ENCODE measurements at regions not wholly inside any gene's neighbourhood (a gene's known extent, or its start where the extent isn't known, plus 50 kb on each side); places are given as distances from the start of the nearest gene placed in this dataset.

GRCh38 chr3:124666067-124666466 is 64.2 kb upstream of the UMPS start:
- Histone ChIP-seq H3K9me2 (replicated peaks; ENCODE audit: low read depth, low read length) (no peaks in the 10 kb centered on the region), H3K79me2 (ENCODE audit: insufficient read depth, low read length) (no peaks in the 10 kb centered on the region), H3K9me3 (ENCODE audit: insufficient read depth, low read depth, low read length) (no peaks in the 10 kb centered on the region), H3K27me3 (ENCODE audit: insufficient read depth, low read length, poor library complexity, severe bottlenecking) (no peaks in the 10 kb centered on the region), H3K4me2 (ENCODE audit: low read depth, low read length, poor library complexity, severe bottlenecking) (no peak overlapping the region), H3K4me1 (ENCODE audit: insufficient read depth, low read length, poor library complexity, severe bottlenecking) (peaks cover 4% of the 10 kb centered on the region), H3K4me3 (ENCODE audit: low read length, poor library complexity, severe bottlenecking) (no peak overlapping the region), H4K20me1 (ENCODE audit: insufficient read depth, low read length, poor library complexity, severe bottlenecking) (no peaks in the 10 kb centered on the region), H2AFZ (ENCODE audit: low read length) (no peak overlapping the region), H3F3A (ENCODE audit: low read depth) (no peaks in the 10 kb centered on the region), H3K9ac (ENCODE audit: low read depth, low read length, poor library complexity, severe bottlenecking) (no peak overlapping the region), H3K36me3 (ENCODE audit: insufficient read depth, low read length) (no peaks in the 10 kb centered on the region)
- TF ChIP-seq, protein P1, sequence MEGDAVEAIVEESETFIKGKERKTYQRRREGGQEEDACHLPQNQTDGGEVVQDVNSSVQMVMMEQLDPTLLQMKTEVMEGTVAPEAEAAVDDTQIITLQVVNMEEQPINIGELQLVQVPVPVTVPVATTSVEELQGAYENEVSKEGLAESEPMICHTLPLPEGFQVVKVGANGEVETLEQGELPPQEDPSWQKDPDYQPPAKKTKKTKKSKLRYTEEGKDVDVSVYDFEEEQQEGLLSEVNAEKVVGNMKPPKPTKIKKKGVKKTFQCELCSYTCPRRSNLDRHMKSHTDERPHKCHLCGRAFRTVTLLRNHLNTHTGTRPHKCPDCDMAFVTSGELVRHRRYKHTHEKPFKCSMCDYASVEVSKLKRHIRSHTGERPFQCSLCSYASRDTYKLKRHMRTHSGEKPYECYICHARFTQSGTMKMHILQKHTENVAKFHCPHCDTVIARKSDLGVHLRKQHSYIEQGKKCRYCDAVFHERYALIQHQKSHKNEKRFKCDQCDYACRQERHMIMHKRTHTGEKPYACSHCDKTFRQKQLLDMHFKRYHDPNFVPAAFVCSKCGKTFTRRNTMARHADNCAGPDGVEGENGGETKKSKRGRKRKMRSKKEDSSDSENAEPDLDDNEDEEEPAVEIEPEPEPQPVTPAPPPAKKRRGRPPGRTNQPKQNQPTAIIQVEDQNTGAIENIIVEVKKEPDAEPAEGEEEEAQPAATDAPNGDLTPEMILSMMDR (conservative IDR thresholded peaks at IDR 0.05; ENCODE audit: low read length) = no peak
- TF ChIP-seq EZH2phosphoT487 (IDR thresholded peaks at IDR 0.05; ENCODE audit: borderline replicate concordance) = no peak

GRCh38 chr3:124669470-124669869 is 60.8 kb upstream of the UMPS start:
- H2AFZ ChIP-seq (ENCODE audit: low read length) = no peak overlapping the region
- H3K36me3 ChIP-seq (ENCODE audit: insufficient read depth, low read length) = no peaks in the 10 kb centered on the region
- H3K27me3 ChIP-seq (ENCODE audit: insufficient read depth, low read length, poor library complexity, severe bottlenecking) = no peaks in the 10 kb centered on the region
- no peaks in the 10 kb centered on the region for H3F3A ChIP-seq (ENCODE audit: low read depth)
- H3K4me2 ChIP-seq (ENCODE audit: low read depth, low read length, poor library complexity, severe bottlenecking) = no peak overlapping the region
- no peak for TF ChIP-seq EZH2phosphoT487 (IDR thresholded peaks at IDR 0.05; ENCODE audit: borderline replicate concordance)
- peaks cover 10% of the 10 kb centered on the region for H3K4me1 ChIP-seq (ENCODE audit: insufficient read depth, low read length, poor library complexity, severe bottlenecking)
- H3K79me2 ChIP-seq (ENCODE audit: insufficient read depth, low read length) = no peaks in the 10 kb centered on the region
- no peak overlapping the region for H3K9ac ChIP-seq (ENCODE audit: low read depth, low read length, poor library complexity, severe bottlenecking)
- H3K9me2 ChIP-seq (replicated peaks; ENCODE audit: low read depth, low read length) = no peaks in the 10 kb centered on the region
- no peaks in the 10 kb centered on the region for H3K9me3 ChIP-seq (ENCODE audit: insufficient read depth, low read depth, low read length)
- no peaks in the 10 kb centered on the region for H4K20me1 ChIP-seq (ENCODE audit: insufficient read depth, low read length, poor library complexity, severe bottlenecking)
- H3K4me3 ChIP-seq (ENCODE audit: low read length, poor library complexity, severe bottlenecking) = no peak overlapping the region

GRCh38 chr3:124671106-124671505 is 59.1 kb upstream of the UMPS start:
- Histone ChIP-seq H3K4me2 (ENCODE audit: low read depth, low read length, poor library complexity, severe bottlenecking) (peak overlapping the region; percentile 7), H3K36me3 (ENCODE audit: insufficient read depth, low read length) (no peaks in the 10 kb centered on the region), H3K4me3 (ENCODE audit: low read length, poor library complexity, severe bottlenecking) (no peak overlapping the region), H3K9me3 (ENCODE audit: insufficient read depth, low read depth, low read length) (no peaks in the 10 kb centered on the region), H3K79me2 (ENCODE audit: insufficient read depth, low read length) (no peaks in the 10 kb centered on the region), H3K9me2 (replicated peaks; ENCODE audit: low read depth, low read length) (no peaks in the 10 kb centered on the region), H2AFZ (ENCODE audit: low read length) (peak overlapping the region; percentile 14; the same call in 1 of the 2 replicates), H3F3A (ENCODE audit: low read depth) (no peaks in the 10 kb centered on the region), H4K20me1 (ENCODE audit: insufficient read depth, low read length, poor library complexity, severe bottlenecking) (no peaks in the 10 kb centered on the region), H3K27me3 (ENCODE audit: insufficient read depth, low read length, poor library complexity, severe bottlenecking) (no peaks in the 10 kb centered on the region), H3K4me1 (ENCODE audit: insufficient read depth, low read length, poor library complexity, severe bottlenecking) (peaks cover 10% of the 10 kb centered on the region), H3K9ac (ENCODE audit: low read depth, low read length, poor library complexity, severe bottlenecking) (no peak overlapping the region)
- TF ChIP-seq, protein P1 (conservative IDR thresholded peaks at IDR 0.05; ENCODE audit: low read length) = no peak
- no peak for TF ChIP-seq EZH2phosphoT487 (IDR thresholded peaks at IDR 0.05; ENCODE audit: borderline replicate concordance)

DNA sequence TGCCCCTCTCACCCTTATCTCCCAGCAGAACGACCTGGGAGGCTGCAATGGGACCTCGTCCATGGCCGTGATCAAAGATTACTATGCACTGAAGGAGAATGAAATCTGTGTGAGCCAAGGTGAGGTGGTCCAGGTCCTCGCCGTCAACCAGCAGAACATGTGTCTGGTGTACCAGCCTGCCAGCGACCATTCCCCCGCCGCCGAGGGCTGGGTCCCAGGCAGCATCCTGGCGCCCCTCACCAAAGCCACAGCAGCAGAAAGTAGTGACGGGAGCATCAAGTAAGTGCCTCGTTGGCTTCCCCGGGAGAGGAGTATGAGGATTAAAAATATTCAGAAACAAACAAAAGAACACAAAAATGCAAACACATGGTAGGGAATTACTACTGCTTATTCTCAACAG is 55.9 kb upstream of the UMPS start:
- no peaks in the 10 kb centered on the region for H3K9me3 ChIP-seq (ENCODE audit: insufficient read depth, low read depth, low read length)
- TF ChIP-seq, protein P1 (conservative IDR thresholded peaks at IDR 0.05; ENCODE audit: low read length) = no peak
- TF ChIP-seq EZH2phosphoT487 (IDR thresholded peaks at IDR 0.05; ENCODE audit: borderline replicate concordance) = no peak
- H3K4me1 ChIP-seq (ENCODE audit: insufficient read depth, low read length, poor library complexity, severe bottlenecking) = peaks cover 10% of the 10 kb centered on the region
- no peaks in the 10 kb centered on the region for H3K9me2 ChIP-seq (replicated peaks; ENCODE audit: low read depth, low read length)
- H3K36me3 ChIP-seq (ENCODE audit: insufficient read depth, low read length) = no peaks in the 10 kb centered on the region
- no peaks in the 10 kb centered on the region for H3K79me2 ChIP-seq (ENCODE audit: insufficient read depth, low read length)
- no peak overlapping the region for H3K4me2 ChIP-seq (ENCODE audit: low read depth, low read length, poor library complexity, severe bottlenecking)
- no peaks in the 10 kb centered on the region for H4K20me1 ChIP-seq (ENCODE audit: insufficient read depth, low read length, poor library complexity, severe bottlenecking)
- no peak overlapping the region for H2AFZ ChIP-seq (ENCODE audit: low read length)
- no peak overlapping the region for H3K4me3 ChIP-seq (ENCODE audit: low read length, poor library complexity, severe bottlenecking)
- H3F3A ChIP-seq (ENCODE audit: low read depth) = no peaks in the 10 kb centered on the region
- H3K27me3 ChIP-seq (ENCODE audit: insufficient read depth, low read length, poor library complexity, severe bottlenecking) = no peaks in the 10 kb centered on the region
- H3K9ac ChIP-seq (ENCODE audit: low read depth, low read length, poor library complexity, severe bottlenecking) = no peak overlapping the region

Measured in Loucy (cell line).